Kidney epithelial cell (primary cell): ENCODE measurements at regions not wholly inside any gene's neighbourhood (a gene's known extent, or its start where the extent isn't known, plus 50 kb on each side); places are given as distances from the start of the nearest gene placed in this dataset.

Experiments
- DNase-seq: peaks from one replicate; pipeline ENCODE4 v3.0.0-alpha.2; 2010; ENCODE audit warnings: low read depth
- H3K27me3 ChIP-seq: 2 replicates; pipeline ENCODE4 v1.6.0; 2011; ENCODE audit warnings: low read length; ENCODE audit not compliant: control insufficient read depth, insufficient read depth
- H3K36me3 ChIP-seq: 2 replicates; pipeline ENCODE4 v1.5.1; 2011; ENCODE audit warnings: low read length; ENCODE audit not compliant: control insufficient read depth, insufficient read depth
- H3K4me3 ChIP-seq: 2 replicates; pipeline ENCODE4 v1.5.1; 2011; ENCODE audit warnings: low read depth, mild to moderate bottlenecking, control low read depth, low read length
- TF ChIP-seq, protein P1 (sequence below): IDR thresholded peaks from 2 replicates; pipeline ENCODE4 v1.5.1; 2011; ENCODE audit warnings: mild to moderate bottlenecking, moderate library complexity, low read length, control low read depth, inconsistent platforms; ENCODE audit not compliant: insufficient read depth, poor library complexity, severe bottlenecking

DNA sequence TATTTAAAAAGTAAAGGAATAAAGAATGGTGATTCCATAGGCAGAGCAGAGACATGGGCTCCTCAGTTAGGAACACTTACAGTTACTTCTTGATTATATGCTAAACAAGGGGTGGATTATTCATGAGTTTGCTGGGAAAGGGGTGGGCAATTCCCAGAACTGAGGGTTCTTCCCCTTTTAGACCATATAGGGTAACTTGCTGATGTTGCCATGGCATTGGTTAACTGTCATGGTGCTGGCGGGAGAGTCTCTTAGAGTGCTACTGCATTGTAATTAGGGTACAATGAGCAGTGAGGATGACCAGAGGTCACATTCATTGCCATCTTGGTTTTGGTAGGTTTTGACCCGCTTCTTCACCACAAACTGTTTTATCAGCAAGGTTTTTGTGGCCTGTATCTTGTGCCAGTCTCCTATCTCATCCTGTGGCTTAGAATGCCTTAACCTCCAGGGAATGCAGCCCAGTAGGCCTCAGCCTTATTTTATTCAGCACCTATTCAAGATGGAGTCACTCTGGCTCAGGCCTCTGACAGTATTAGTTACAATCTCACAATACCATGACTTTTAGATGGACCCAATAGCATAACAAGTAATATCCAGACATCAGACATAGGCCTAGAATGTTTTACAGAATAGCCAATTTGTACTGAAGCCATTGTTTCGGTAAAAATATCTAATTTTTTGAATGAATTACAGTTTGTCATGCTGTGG is 106.8 kb downstream of the ZBTB18 start:
- Histone ChIP-seq H3K4me3 (no peak overlapping the region), H3K27me3 (no peaks in the 10 kb centered on the region), H3K36me3 (no peaks in the 10 kb centered on the region)
- DNase-seq = no peak
- TF ChIP-seq, protein P1, sequence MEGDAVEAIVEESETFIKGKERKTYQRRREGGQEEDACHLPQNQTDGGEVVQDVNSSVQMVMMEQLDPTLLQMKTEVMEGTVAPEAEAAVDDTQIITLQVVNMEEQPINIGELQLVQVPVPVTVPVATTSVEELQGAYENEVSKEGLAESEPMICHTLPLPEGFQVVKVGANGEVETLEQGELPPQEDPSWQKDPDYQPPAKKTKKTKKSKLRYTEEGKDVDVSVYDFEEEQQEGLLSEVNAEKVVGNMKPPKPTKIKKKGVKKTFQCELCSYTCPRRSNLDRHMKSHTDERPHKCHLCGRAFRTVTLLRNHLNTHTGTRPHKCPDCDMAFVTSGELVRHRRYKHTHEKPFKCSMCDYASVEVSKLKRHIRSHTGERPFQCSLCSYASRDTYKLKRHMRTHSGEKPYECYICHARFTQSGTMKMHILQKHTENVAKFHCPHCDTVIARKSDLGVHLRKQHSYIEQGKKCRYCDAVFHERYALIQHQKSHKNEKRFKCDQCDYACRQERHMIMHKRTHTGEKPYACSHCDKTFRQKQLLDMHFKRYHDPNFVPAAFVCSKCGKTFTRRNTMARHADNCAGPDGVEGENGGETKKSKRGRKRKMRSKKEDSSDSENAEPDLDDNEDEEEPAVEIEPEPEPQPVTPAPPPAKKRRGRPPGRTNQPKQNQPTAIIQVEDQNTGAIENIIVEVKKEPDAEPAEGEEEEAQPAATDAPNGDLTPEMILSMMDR = no peak

DNA sequence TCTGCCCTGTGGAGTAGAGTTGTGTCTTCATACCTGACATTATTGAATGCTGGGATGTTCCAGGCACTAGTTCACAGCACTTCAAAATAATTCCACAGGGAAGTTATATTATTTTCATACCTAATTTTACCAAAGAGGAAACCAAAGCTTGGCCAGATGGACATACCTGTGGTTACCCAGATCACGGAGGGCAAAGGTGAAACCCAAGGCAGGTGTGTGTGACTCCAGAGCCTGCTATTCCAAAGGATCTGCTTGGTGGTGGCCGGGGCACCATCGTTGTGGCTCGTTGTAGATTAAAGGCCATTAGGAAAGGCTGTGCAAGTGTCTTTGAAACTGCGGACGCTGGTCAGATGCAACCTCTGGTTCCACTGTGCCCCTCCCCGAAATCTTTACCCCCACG is 108.6 kb downstream of the ZBTB18 start:
- Histone ChIP-seq H3K27me3 (no peaks in the 10 kb centered on the region), H3K36me3 (no peaks in the 10 kb centered on the region), H3K4me3 (no peak overlapping the region)
- DNase-seq = no peak
- TF ChIP-seq, protein P1 = no peak

DNA sequence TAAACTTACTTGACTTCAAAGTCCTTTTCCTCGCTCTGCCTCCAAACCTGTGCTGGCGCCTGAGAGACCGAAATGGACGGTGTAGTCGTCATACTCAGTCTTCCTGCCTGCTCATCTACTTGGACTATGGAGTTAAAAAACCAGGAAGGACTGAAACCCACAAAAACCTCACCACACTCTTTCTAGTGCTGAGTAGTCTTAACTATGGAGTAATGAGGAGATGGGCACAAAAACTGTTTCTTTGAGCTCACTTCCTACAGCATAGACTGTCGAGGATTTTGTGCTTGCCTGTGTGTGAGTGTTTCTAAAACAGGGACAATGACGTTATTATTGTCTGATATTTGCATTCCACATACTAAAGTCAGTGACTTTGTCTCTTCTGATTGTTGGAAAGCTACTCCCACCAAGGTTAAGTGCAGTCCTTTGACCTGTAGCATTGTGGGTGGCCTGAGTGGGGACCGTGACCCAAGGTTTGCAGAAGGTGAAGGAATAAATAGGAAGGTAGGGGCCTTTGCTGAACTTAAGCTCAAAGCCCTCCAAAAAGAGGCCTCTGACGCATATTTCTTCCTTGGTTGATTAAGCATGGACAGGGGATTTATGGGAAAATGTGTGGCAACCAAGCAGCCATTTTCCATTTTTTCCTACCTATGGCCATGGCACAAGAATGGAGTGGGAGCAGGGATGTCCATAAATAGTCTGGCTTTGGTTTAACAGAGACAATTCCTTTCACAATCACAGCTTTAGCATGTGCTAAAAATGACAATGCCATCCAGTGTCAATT is 109.6 kb downstream of the ZBTB18 start:
- Histone ChIP-seq H3K4me3 (no peak overlapping the region), H3K36me3 (no peaks in the 10 kb centered on the region), H3K27me3 (no peaks in the 10 kb centered on the region)
- TF ChIP-seq, protein P1 = no peak
- DNase-seq = no peak

DNA sequence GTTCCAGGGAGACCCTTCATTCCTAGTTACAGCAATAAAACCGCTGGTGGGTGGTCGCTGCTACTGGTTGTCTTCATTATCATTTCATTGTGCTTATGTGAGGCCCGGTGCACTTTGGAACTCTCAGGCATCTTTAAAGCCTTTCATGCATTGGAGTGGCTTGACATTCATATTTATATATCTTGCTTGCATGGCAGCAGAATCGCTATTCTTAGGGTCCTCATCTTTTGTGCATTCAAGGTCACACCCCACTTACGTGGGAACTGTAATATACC is 110.1 kb downstream of the ZBTB18 start:
- DNase-seq = no peak
- H3K36me3 ChIP-seq = no peaks in the 10 kb centered on the region
- TF ChIP-seq, protein P1 = no peak
- no peaks in the 10 kb centered on the region for H3K27me3 ChIP-seq
- H3K4me3 ChIP-seq = no peak overlapping the region

DNA sequence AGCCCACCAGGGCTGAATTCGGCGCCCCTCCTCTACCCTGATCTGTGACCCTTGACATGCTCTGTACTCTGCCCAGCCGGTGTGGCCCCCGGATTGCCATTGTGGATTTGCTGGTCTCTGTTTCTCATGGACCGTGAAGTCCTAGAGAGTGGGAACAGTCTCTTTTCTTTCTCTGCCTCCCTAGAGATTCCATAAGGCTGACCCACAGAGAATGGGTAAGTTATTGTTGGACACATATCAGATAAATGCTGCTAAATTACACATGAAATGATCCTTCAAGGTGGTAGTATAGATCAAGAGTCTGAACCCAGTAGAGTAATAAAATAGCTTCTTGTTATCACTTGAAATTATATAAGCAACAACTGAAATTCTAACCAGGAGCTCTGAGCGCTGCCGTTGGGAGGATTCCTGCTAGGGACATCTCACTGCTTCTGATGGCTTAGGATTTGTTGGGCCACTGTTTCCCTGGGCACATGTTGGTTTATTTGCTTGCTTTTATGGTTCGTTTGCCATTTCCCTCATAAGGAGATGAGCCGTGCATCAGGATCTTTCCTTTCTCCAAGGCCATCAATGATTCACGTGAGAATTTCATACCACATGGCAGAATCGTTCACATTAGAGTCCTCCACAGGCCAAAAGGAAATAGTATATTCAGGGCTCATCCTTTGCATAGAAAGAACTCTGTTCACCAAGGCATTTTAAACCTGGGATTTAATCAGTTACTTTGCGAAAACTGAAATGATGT is 111.9 kb downstream of the ZBTB18 start:
- no peak for DNase-seq
- no peaks in the 10 kb centered on the region for H3K27me3 ChIP-seq
- no peaks in the 10 kb centered on the region for H3K36me3 ChIP-seq
- TF ChIP-seq, protein P1 = no peak
- H3K4me3 ChIP-seq = no peak overlapping the region
